Type B pancreatic cell (in vitro differentiated cells): ENCODE measurements at regions not wholly inside any gene's neighbourhood (a gene's known extent, or its start where the extent isn't known, plus 50 kb on each side); places are given as distances from the start of the nearest gene placed in this dataset.

Experiments
- DNase-seq: peaks from one replicate; pipeline ENCODE4 v3.0.0; 2021; ENCODE audit warnings: mixed read lengths; ENCODE audit not compliant: unreplicated experiment; ENCODE audit errors: extremely low spot score
- H3K27ac Mint-ChIP-seq: 2 replicates; pipeline ENCODE4 v1.8.0; 2021; ENCODE audit warnings: mild to moderate bottlenecking, mixed read lengths
- H3K27me3 Mint-ChIP-seq: 2 replicates; pipeline ENCODE4 v1.8.0; 2021; ENCODE audit warnings: mixed read lengths
- H3K36me3 Mint-ChIP-seq: 2 replicates; pipeline ENCODE4 v1.8.0; 2021; ENCODE audit warnings: mixed read lengths
- H3K4me1 Mint-ChIP-seq: one replicate; pipeline ENCODE4 v1.8.0; 2021; ENCODE audit warnings: mixed read lengths; ENCODE audit not compliant: unreplicated experiment
- H3K4me3 Mint-ChIP-seq: 2 replicates; pipeline ENCODE4 v1.8.0; 2021; ENCODE audit warnings: mild to moderate bottlenecking, mixed read lengths
- H3K9me3 Mint-ChIP-seq: 2 replicates; pipeline ENCODE4 v1.8.0; 2021; ENCODE audit warnings: mixed read lengths
- CTCF ChIP-seq: fragments of 200-600 bp; sonication (generic); conservative IDR thresholded peaks from 2 replicates; pipeline ENCODE4 v1.5.0; 2021; ENCODE audit warnings: antibody characterized with exemption, mild to moderate bottlenecking

- Mint-ChIP-seq H3K4me3 (no peak overlapping the region), H3K36me3 (peaks cover 5% of the 10 kb centered on the region), H3K4me1 (no peaks in the 10 kb centered on the region), H3K27me3 (no peaks in the 10 kb centered on the region), H3K27ac (no peak overlapping the region), H3K9me3 (peaks cover 6% of the 10 kb centered on the region)
- no peak for DNase-seq
- TF ChIP-seq CTCF = no peak
These were observed 813.5 kb downstream of the MCTP2 start for GRCh38 chr15:95044745-95045417.

GRCh38 chr15:95051861-95052260 lies 820.5 kb downstream of the MCTP2 start:
- Mint-ChIP-seq H3K4me3 (no peak overlapping the region), H3K4me1 (no peaks in the 10 kb centered on the region), H3K27ac (no peak overlapping the region), H3K9me3 (peaks cover 14% of the 10 kb centered on the region), H3K27me3 (no peaks in the 10 kb centered on the region), H3K36me3 (peaks cover 5% of the 10 kb centered on the region)
- TF ChIP-seq CTCF = no peak
- no peak for DNase-seq

GRCh38 chr15:95059346-95059905 lies 828.1 kb downstream of the MCTP2 start:
- H3K36me3 Mint-ChIP-seq = no peaks in the 10 kb centered on the region
- no peak for DNase-seq
- H3K27ac Mint-ChIP-seq = no peak overlapping the region
- no peak for TF ChIP-seq CTCF
- H3K4me3 Mint-ChIP-seq = no peak overlapping the region
- peaks cover 28% of the 10 kb centered on the region for H3K9me3 Mint-ChIP-seq
- no peaks in the 10 kb centered on the region for H3K4me1 Mint-ChIP-seq
- H3K27me3 Mint-ChIP-seq = no peaks in the 10 kb centered on the region

GRCh38 chr15:95068701-95069521 lies 837.5 kb downstream of the MCTP2 start:
- no peak for TF ChIP-seq CTCF
- Mint-ChIP-seq H3K27ac (no peak overlapping the region), H3K4me1 (no peaks in the 10 kb centered on the region), H3K4me3 (no peak overlapping the region), H3K9me3 (peaks cover 13% of the 10 kb centered on the region), H3K36me3 (peaks cover 3% of the 10 kb centered on the region), H3K27me3 (no peaks in the 10 kb centered on the region)
- no peak for DNase-seq

GRCh38 chr15:95075792-95076677 lies 844.7 kb downstream of the MCTP2 start:
- Mint-ChIP-seq H3K27me3 (no peaks in the 10 kb centered on the region), H3K4me1 (peaks cover 14% of the 10 kb centered on the region), H3K4me3 (no peak overlapping the region), H3K9me3 (peaks cover 5% of the 10 kb centered on the region), H3K36me3 (no peaks in the 10 kb centered on the region), H3K27ac (no peak overlapping the region)
- TF ChIP-seq CTCF = no peak
- DNase-seq = no peak
